A673 (cell line): ENCODE measurements at regions not wholly inside any gene's neighbourhood (a gene's known extent, or its start where the extent isn't known, plus 50 kb on each side); places are given as distances from the start of the nearest gene placed in this dataset.

ENCODE experiments used
- BruUV-seq: library from RNA; stranded (reverse); fragments of 400-500 nt; replicated peaks from 2 replicates; lab custom pipeline; 2021; lab: Mats Ljungman, UMichigan
- CTCF ChIA-PET: fragments of 300-600 bp; sonication (Branson Sonifier 250); formaldehyde crosslinking; loops from one replicate; lab custom pipeline; 2022; ENCODE audit warnings: antibody characterized with exemption; lab: Charles Lee
- POLR2A ChIA-PET: fragments of 300-600 bp; sonication (Branson Sonifier 250); formaldehyde crosslinking; loops from one replicate; lab custom pipeline; 2022; ENCODE audit warnings: antibody characterized with exemption; ENCODE audit not compliant: low non-redundant PET; lab: Charles Lee
- DNase-seq: peaks from one replicate; pipeline ENCODE4 v3.0.0-alpha.2; 2015; ENCODE audit warnings: low spot score
- H3K27ac ChIP-seq: fragments of 200-600 bp; sonication (generic); 2 replicates; pipeline ENCODE4 v1.5.1; 2016; ENCODE audit warnings: mixed run types, low read depth, mild to moderate bottlenecking, mixed read lengths, antibody characterized with exemption, low read length; ENCODE audit not compliant: poor library complexity, severe bottlenecking
- H3K27me3 ChIP-seq: fragments of 200-600 bp; sonication (generic); replicated peaks from 2 replicates; pipeline ENCODE4 v1.6.1; 2017; ENCODE audit warnings: mixed run types, low read depth, mild to moderate bottlenecking, mixed read lengths, antibody characterized with exemption, low read length; ENCODE audit not compliant: insufficient read depth, poor library complexity
- H3K36me3 ChIP-seq: fragments of 200-600 bp; sonication (generic); 2 replicates; pipeline ENCODE4 v1.6.1; 2016; ENCODE audit warnings: mixed run types, mild to moderate bottlenecking, mixed read lengths, antibody characterized with exemption, low read length; ENCODE audit not compliant: insufficient read depth, poor library complexity, severe bottlenecking
- H3K4me1 ChIP-seq: fragments of 200-600 bp; sonication (generic); 2 replicates; pipeline ENCODE4 v1.6.1; 2017; ENCODE audit warnings: mixed run types, mild to moderate bottlenecking, mixed read lengths, antibody characterized with exemption, low read length; ENCODE audit not compliant: insufficient read depth, poor library complexity, severe bottlenecking
- H3K4me3 ChIP-seq: fragments of 200-600 bp; sonication (generic); 2 replicates; pipeline ENCODE4 v1.5.1; 2016; ENCODE audit warnings: low read depth, mixed run types, mild to moderate bottlenecking, mixed read lengths, low read length; ENCODE audit not compliant: poor library complexity, severe bottlenecking
- H3K9me3 ChIP-seq: fragments of 200-600 bp; sonication (generic); 2 replicates; pipeline ENCODE4 v1.6.1; 2016; ENCODE audit warnings: mixed run types, low read depth, mild to moderate bottlenecking, mixed read lengths, antibody characterized with exemption, low read length; ENCODE audit not compliant: poor library complexity, severe bottlenecking
- CTCF ChIP-seq: fragments of 300-800, 200-600 bp; sonication (generic); conservative IDR thresholded peaks from 2 replicates; pipeline ENCODE4 v1.5.1; 2017; ENCODE audit warnings: low read depth, mild to moderate bottlenecking, antibody characterized with exemption, low read length, moderate library complexity, mixed read lengths
- EZH2 ChIP-seq: fragments of 200-600 bp; sonication (generic); IDR thresholded peaks from 2 replicates; pipeline ENCODE4 v1.6.1; 2017; ENCODE audit warnings: borderline replicate concordance, low read depth, mild to moderate bottlenecking, mixed read lengths, antibody characterized with exemption, low read length; ENCODE audit not compliant: poor library complexity, severe bottlenecking
- intact Hi-C: fragments of 100-400 bp; cut with micrococcal nuclease; formaldehyde crosslinking; loops from one replicate; pipeline ENCODE4 v1.10.0; 2022; ENCODE audit not compliant: unreplicated experiment

- Histone ChIP-seq H3K27me3 (no peaks in the 10 kb centered on the region), H3K36me3 (no peaks in the 10 kb centered on the region), H3K4me3 (no peak overlapping the region), H3K9me3 (no peaks in the 10 kb centered on the region), H3K4me1 (peaks cover 15% of the 10 kb centered on the region), H3K27ac (no peak overlapping the region)
- BruUV-seq, result no TSS peak
- DNase-seq, result no peak
- CTCF ChIA-PET, result interaction anchor here (0.6 kb wide), 1 partner anchor 187 kb away, joined by 13 read pairs; no protein-coding TSS in a partner anchor
- TF ChIP-seq EZH2, result no peak
- TF ChIP-seq CTCF, result no peak
- intact Hi-C loops, result no loop called here
- POLR2A ChIA-PET, result interaction anchor here (0.6 kb wide), 1 partner anchor 14 kb away, joined by 3 read pairs; no protein-coding TSS in a partner anchor
Measured at GRCh38 chr6:41494212-41495110, 51.7 kb upstream of the FOXP4 start.
